ENCODE measurements at regions not wholly inside any gene's neighbourhood (a gene's known extent, or its start where the extent isn't known, plus 50 kb on each side); places are given as distances from the start of the nearest gene placed in this dataset.
"Not testable (repeated sequence)": the region's sequence is repeated elsewhere in the genome, so short reads cannot be mapped to it uniquely, and the experiment has no call there.

DNA sequence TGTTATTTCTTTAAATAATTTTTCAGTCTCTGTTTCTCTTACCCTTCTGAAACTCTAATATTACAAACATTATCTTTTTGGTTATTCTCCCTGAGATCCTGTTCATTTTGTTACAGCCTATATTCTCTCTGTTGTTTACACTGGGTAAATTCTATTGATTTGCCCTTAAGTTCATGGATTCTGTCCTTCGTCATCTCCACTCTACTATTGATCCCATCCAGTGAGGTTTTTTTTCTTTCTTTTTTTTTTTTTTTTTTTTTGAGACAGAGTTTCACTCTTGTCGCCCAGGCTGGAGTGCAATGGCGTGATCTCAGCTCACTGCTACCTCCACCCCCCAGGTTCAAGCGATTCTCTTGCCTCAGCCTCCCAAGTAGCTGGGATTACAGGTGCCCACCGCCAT, 393.9 kb downstream of the ZNF674 start:
- not testable (repeated sequence) for H3K36me3 ChIP-seq (ENCODE audit: control insufficient read depth in 3 of 3, insufficient read depth in 2 of 3, low read depth in 1 of 3, low read length in 3 of 3); H3K27me3 ChIP-seq (ENCODE audit: control insufficient read depth in 3 of 3, insufficient read depth in 3 of 3, low read length in 3 of 3); FAIRE-seq; H3K4me3 ChIP-seq (ENCODE audit: low read depth in 1 of 3, low read length in 3 of 3); H3K4me1 ChIP-seq (ENCODE audit: control insufficient read depth in 3 of 3, insufficient read depth in 2 of 3, low read depth in 1 of 3, low read length in 2 of 3); DNase-seq; H3K27ac ChIP-seq (ENCODE audit: low read depth in 1 of 3, low read length in 2 of 3); H3K9me3 ChIP-seq (ENCODE audit: control insufficient read depth in 2 of 2, insufficient read depth in 1 of 2, low read depth in 1 of 2, low read length in 1 of 2)
- WGBS, 3 donors, result 82 to 93% (median 92%) methylated on average over 5 of the region's 5 CpGs

DNA sequence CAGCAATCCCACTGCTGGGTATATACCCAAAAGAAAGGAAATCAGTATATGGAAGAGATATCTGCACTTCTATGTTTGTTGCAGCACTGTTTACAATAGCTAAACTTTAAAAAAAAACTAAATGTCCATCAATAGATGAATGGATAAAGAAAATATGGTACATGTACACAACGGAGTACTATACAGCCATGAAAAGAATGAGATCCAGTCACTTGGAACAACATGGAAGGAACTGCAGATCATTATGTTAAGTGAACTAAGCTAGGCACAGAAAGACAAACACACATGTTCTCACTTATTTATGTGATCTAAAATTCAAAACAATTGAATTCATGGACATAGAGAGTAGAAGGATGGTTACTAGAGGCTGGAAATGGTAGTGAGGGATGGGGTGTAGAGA, 400.7 kb downstream of the ZNF674 start:
- Histone ChIP-seq H3K4me3 (ENCODE audit: low read depth in 1 of 3, low read length in 3 of 3) (no peak overlapping the region), H3K9me3 (ENCODE audit: control insufficient read depth in 2 of 2, insufficient read depth in 1 of 2, low read depth in 1 of 2, low read length in 1 of 2) (no peaks in the 10 kb centered on the region), H3K4me1 (ENCODE audit: control insufficient read depth in 3 of 3, insufficient read depth in 2 of 3, low read depth in 1 of 3, low read length in 2 of 3) (no peaks in the 10 kb centered on the region), H3K27ac (ENCODE audit: low read depth in 1 of 3, low read length in 2 of 3) (no peak overlapping the region), H3K27me3 (ENCODE audit: control insufficient read depth in 3 of 3, insufficient read depth in 3 of 3, low read length in 3 of 3) (no peaks in the 10 kb centered on the region), H3K36me3 (ENCODE audit: control insufficient read depth in 3 of 3, insufficient read depth in 2 of 3, low read depth in 1 of 3, low read length in 3 of 3) (no peaks in the 10 kb centered on the region)
- 79 to 96% (median 90%) methylated on average over 1 of the region's 1 CpG for WGBS, 3 donors
- no peak for DNase-seq
- no peak for FAIRE-seq

DNA sequence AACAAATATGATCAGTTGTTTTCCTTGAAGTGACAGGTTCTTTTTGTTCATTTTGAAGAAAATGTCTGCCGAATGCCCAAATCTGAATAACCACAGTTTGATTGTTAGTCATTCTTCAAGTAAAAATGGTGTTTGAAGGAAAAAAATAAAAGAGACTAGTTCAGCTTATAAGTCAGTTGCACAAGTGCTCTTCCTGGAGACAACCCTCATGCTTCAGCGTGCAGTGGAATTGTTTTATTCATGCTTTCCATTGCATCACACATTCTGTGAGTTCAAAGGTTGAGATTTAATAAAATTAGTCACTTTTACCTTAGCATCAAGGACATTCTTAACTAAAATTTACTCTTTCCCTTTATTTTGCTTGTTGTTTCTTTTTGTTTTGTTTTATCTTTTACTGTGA, 404.9 kb downstream of the ZNF674 start:
- DNase-seq, result peak; percentile 1 to 2
- FAIRE-seq, result no peak
- 58 to 60% (median 59%) methylated on average over 2 of the region's 2 CpGs for WGBS, 3 donors

DNA sequence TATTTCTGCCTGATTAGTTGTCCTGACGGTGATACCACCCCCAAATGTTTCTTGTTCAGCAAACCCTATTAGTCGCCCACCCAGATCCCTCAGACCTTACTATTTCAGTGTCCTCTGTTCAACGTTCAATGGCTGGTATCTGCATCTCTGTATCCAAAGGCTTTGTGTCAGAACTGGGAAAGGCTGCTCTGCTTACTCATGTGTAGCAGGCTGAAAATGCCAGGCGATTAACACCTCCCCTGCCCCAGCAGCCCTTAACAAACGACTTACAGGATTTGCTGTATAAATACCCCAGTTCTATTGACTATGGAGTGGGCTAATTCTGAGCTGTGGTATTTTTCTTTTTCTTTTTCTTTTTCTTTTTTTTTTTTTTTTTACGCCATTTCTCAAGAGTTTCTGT, 415.0 kb downstream of the ZNF674 start:
- Histone ChIP-seq H3K4me3 (ENCODE audit: low read depth in 1 of 3, low read length in 3 of 3) (no peak overlapping the region), H3K4me1 (ENCODE audit: control insufficient read depth in 3 of 3, insufficient read depth in 2 of 3, low read depth in 1 of 3, low read length in 2 of 3) (no peaks in the 10 kb centered on the region), H3K36me3 (ENCODE audit: control insufficient read depth in 3 of 3, insufficient read depth in 2 of 3, low read depth in 1 of 3, low read length in 3 of 3) (no peaks in the 10 kb centered on the region), H3K9me3 (ENCODE audit: control insufficient read depth in 2 of 2, insufficient read depth in 1 of 2, low read depth in 1 of 2, low read length in 1 of 2) (no peaks in the 10 kb centered on the region), H3K27ac (ENCODE audit: low read depth in 1 of 3, low read length in 2 of 3) (no peak overlapping the region), H3K27me3 (ENCODE audit: control insufficient read depth in 3 of 3, insufficient read depth in 3 of 3, low read length in 3 of 3) (no peaks in the 10 kb centered on the region)
- WGBS, 3 donors, result 68 to 82% (median 82%) methylated on average over 6 of the region's 6 CpGs
- DNase-seq (no peak), FAIRE-seq (no peak)

More for the DNA sequence above, 404.9 kb downstream of the ZNF674 start:
- H3K9me3 ChIP-seq (ENCODE audit: control insufficient read depth in 2 of 2, insufficient read depth in 1 of 2, low read depth in 1 of 2, low read length in 1 of 2), result no peaks in the 10 kb centered on the region
- H3K27me3 ChIP-seq (ENCODE audit: control insufficient read depth in 3 of 3, insufficient read depth in 3 of 3, low read length in 3 of 3), result no peaks in the 10 kb centered on the region
- H3K4me3 ChIP-seq (ENCODE audit: low read depth in 1 of 3, low read length in 3 of 3), result no peak overlapping the region
- no peaks in the 10 kb centered on the region for H3K36me3 ChIP-seq (ENCODE audit: control insufficient read depth in 3 of 3, insufficient read depth in 2 of 3, low read depth in 1 of 3, low read length in 3 of 3)
- no peaks in the 10 kb centered on the region for H3K4me1 ChIP-seq (ENCODE audit: control insufficient read depth in 3 of 3, insufficient read depth in 2 of 3, low read depth in 1 of 3, low read length in 2 of 3)
- no peak overlapping the region for H3K27ac ChIP-seq (ENCODE audit: low read depth in 1 of 3, low read length in 2 of 3)

DNA sequence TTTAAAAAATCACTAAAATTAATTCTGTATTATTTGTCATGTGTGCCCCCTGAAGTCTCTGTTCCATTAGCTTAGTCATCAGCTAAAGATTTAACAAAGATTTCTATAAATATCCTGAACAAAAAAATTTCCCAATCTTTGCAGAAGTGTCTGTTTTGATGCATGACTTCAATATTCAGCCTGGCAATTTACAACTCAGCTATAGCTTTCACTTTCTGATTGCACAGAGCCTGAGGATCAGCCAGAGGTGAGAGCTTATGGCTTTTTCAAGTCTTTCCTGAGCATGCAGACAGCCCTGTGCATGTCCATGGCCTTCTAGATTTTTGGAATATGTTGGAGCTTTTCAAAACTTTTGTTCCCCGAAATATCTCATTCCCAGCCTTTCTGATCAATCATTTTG, 420.1 kb downstream of the ZNF674 start:
- Histone ChIP-seq H3K4me1 (ENCODE audit: control insufficient read depth in 3 of 3, insufficient read depth in 2 of 3, low read depth in 1 of 3, low read length in 2 of 3) (no peaks in the 10 kb centered on the region), H3K27me3 (ENCODE audit: control insufficient read depth in 3 of 3, insufficient read depth in 3 of 3, low read length in 3 of 3) (no peaks in the 10 kb centered on the region), H3K9me3 (ENCODE audit: control insufficient read depth in 2 of 2, insufficient read depth in 1 of 2, low read depth in 1 of 2, low read length in 1 of 2) (no peaks in the 10 kb centered on the region), H3K4me3 (ENCODE audit: low read depth in 1 of 3, low read length in 3 of 3) (no peak overlapping the region), H3K36me3 (ENCODE audit: control insufficient read depth in 3 of 3, insufficient read depth in 2 of 3, low read depth in 1 of 3, low read length in 3 of 3) (no peaks in the 10 kb centered on the region), H3K27ac (ENCODE audit: low read depth in 1 of 3, low read length in 2 of 3) (no peak overlapping the region)
- 32 to 52% (median 48%) methylated on average over 1 of the region's 1 CpG for whole genome bisulfite sequencing, 3 donors
- no peak for FAIRE-seq
- DNase-seq, result peak; percentile 25 to 45

DNA sequence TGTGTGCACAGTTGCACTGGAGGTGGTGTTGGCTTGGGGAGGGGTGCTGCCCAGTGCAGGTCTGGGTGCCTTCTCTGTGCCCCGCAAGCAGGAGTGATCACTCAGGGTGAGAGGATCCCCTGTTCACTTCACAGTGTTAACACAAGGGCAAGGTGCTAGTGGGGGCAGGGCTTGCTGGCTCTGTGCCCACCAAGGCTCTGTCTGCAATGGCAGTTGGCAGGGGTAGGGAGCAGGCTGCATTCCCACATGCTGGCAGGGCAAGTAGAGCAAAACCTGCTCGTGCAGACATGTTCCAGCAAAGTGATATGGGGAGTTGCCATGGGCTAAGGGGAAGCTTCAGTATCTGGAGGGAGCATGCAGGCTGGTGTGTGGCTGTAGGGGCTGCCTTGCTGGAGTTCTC, 428.0 kb downstream of the ZNF674 start:
- Histone ChIP-seq H3K4me3 (ENCODE audit: low read depth in 1 of 3, low read length in 3 of 3) (no peak overlapping the region), H3K27me3 (ENCODE audit: control insufficient read depth in 3 of 3, insufficient read depth in 3 of 3, low read length in 3 of 3) (no peaks in the 10 kb centered on the region), H3K4me1 (ENCODE audit: control insufficient read depth in 3 of 3, insufficient read depth in 2 of 3, low read depth in 1 of 3, low read length in 2 of 3) (no peaks in the 10 kb centered on the region), H3K9me3 (ENCODE audit: control insufficient read depth in 2 of 2, insufficient read depth in 1 of 2, low read depth in 1 of 2, low read length in 1 of 2) (no peaks in the 10 kb centered on the region), H3K27ac (ENCODE audit: low read depth in 1 of 3, low read length in 2 of 3) (no peak overlapping the region), H3K36me3 (ENCODE audit: control insufficient read depth in 3 of 3, insufficient read depth in 2 of 3, low read depth in 1 of 3, low read length in 3 of 3) (no peaks in the 10 kb centered on the region)
- DNase-seq (no peak), FAIRE-seq (no peak)
- 39 to 66% (median 54%) methylated on average over 2 of the region's 2 CpGs for WGBS, 3 donors

DNA sequence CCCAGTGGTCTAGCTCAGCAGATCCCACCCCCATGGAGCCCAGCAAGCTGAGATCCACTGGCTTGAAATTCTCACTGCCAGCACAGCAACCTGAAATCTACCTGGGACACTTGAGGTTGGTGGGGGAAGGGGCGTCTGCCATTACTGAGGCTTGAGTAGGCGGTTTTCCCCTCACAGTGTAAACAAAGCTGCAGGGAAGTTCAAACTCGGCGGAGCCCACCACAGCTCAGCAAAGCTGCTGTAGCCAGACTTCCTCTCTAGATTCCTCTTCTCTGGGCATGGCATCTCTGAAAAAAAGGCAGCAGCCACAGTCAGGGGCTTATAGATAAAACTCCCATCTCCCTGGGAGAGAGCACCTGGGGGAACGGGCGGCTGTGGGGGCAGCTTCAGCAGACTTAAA, 457.9 kb downstream of the ZNF674 start:
- H3K27me3 ChIP-seq (ENCODE audit: control insufficient read depth in 3 of 3, insufficient read depth in 3 of 3, low read length in 3 of 3); H3K9me3 ChIP-seq (ENCODE audit: control insufficient read depth in 2 of 2, insufficient read depth in 1 of 2, low read depth in 1 of 2, low read length in 1 of 2); H3K27ac ChIP-seq (ENCODE audit: low read depth in 1 of 3, low read length in 2 of 3); H3K4me1 ChIP-seq (ENCODE audit: control insufficient read depth in 3 of 3, insufficient read depth in 2 of 3, low read depth in 1 of 3, low read length in 2 of 3); H3K36me3 ChIP-seq (ENCODE audit: control insufficient read depth in 3 of 3, insufficient read depth in 2 of 3, low read depth in 1 of 3, low read length in 3 of 3); H3K4me3 ChIP-seq (ENCODE audit: low read depth in 1 of 3, low read length in 3 of 3); DNase-seq; FAIRE-seq: not testable (repeated sequence)
- WGBS, 3 donors, result 67 to 90% (median 80%) methylated on average over 6 of the region's 6 CpGs

DNA sequence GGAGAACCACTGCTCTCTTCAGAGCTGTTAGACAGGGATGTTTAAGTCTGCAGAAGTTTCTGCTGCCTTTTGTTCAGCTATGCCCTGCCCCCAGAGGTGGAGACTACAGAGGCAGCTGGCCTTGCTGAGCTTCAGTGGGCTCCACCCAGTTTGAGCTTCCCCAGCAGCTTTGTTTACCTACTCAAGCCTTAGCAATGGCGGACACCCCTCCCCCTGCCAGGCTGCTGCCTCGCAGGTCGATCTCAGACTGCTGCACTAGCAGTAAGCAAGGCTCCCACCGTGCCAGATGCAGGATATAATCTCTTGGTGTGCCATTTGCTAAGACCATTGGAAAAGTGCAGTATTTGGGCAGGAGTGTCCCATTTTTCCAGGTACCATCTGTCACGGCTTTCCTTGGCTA, 465.1 kb downstream of the ZNF674 start:
- not testable (repeated sequence) for H3K36me3 ChIP-seq (ENCODE audit: control insufficient read depth in 3 of 3, insufficient read depth in 2 of 3, low read depth in 1 of 3, low read length in 3 of 3); H3K27me3 ChIP-seq (ENCODE audit: control insufficient read depth in 3 of 3, insufficient read depth in 3 of 3, low read length in 3 of 3); DNase-seq; H3K9me3 ChIP-seq (ENCODE audit: control insufficient read depth in 2 of 2, insufficient read depth in 1 of 2, low read depth in 1 of 2, low read length in 1 of 2); FAIRE-seq; H3K4me3 ChIP-seq (ENCODE audit: low read depth in 1 of 3, low read length in 3 of 3); H3K27ac ChIP-seq (ENCODE audit: low read depth in 1 of 3, low read length in 2 of 3); H3K4me1 ChIP-seq (ENCODE audit: control insufficient read depth in 3 of 3, insufficient read depth in 2 of 3, low read depth in 1 of 3, low read length in 2 of 3)
- WGBS, 3 donors, result 80 to 88% (median 87%) methylated on average over 5 of the region's 5 CpGs

DNA sequence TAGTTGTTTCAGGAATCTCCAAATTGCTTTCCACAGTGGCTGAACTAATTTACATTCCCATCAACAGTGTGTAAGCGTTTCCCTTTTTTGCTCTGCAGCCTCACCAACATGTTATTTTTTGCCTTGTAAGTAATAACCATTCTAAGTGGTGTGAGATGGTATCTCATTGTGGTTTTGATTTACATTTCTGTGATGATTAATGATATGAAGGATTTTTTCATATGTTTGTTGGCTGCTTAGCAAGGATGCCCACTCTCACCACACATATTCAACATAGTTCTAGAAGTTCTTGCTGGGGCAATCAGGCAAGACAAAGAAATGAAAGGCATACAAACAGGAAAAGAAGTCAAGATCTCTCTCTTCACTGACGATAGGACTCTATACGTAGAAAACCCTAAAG, 472.4 kb downstream of the ZNF674 start:
- no peaks in the 10 kb centered on the region for H3K27me3 ChIP-seq (ENCODE audit: control insufficient read depth in 3 of 3, insufficient read depth in 3 of 3, low read length in 3 of 3)
- no peaks in the 10 kb centered on the region for H3K9me3 ChIP-seq (ENCODE audit: control insufficient read depth in 2 of 2, insufficient read depth in 1 of 2, low read depth in 1 of 2, low read length in 1 of 2)
- no peaks in the 10 kb centered on the region for H3K4me1 ChIP-seq (ENCODE audit: control insufficient read depth in 3 of 3, insufficient read depth in 2 of 3, low read depth in 1 of 3, low read length in 2 of 3)
- WGBS, 3 donors, result 75 to 88% (median 77%) methylated on average over 3 of the region's 3 CpGs
- no peak overlapping the region for H3K27ac ChIP-seq (ENCODE audit: low read depth in 1 of 3, low read length in 2 of 3)
- no peak for FAIRE-seq
- H3K36me3 ChIP-seq (ENCODE audit: control insufficient read depth in 3 of 3, insufficient read depth in 2 of 3, low read depth in 1 of 3, low read length in 3 of 3), result no peaks in the 10 kb centered on the region
- no peak overlapping the region for H3K4me3 ChIP-seq (ENCODE audit: low read depth in 1 of 3, low read length in 3 of 3)
- no peak for DNase-seq
